ENCODE measurements at regions not wholly inside any gene's neighbourhood (a gene's known extent, or its start where the extent isn't known, plus 50 kb on each side); places are given as distances from the start of the nearest gene placed in this dataset.
"Not testable (repeated sequence)": the region's sequence is repeated elsewhere in the genome, so short reads cannot be mapped to it uniquely, and the experiment has no call there.

DNA sequence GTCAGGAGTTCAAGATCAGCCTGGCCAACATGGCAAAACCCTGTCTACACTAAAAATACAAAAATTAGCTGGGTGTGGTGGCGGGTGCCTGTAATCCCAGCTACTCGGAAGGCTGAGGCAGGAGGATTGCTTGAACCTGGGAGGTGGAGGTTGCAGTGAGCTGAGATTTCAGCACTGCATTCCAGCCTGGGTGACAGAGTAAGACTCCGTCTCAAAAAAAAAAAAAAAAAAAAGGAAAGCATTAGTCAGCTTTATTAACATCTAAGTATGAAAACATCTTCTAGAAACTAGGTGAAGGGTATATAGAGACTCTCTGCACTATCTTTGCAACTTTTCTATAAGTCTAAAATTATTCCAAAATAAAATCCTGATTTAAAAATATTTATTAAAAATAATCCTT lies 152.2 kb downstream of the BLID start:
- not testable (repeated sequence) for TF ChIP-seq CTCF (CRISPR knock-in tag; IDR thresholded peaks at IDR 0.05); MED13 (CRISPR knock-in tag; IDR thresholded peaks at IDR 0.05); ETV5 (CRISPR knock-in tag; IDR thresholded peaks at IDR 0.05; ENCODE audit: borderline replicate concordance); SMAD3 (CRISPR knock-in tag; IDR thresholded peaks at IDR 0.05); STAG1 (CRISPR knock-in tag; IDR thresholded peaks at IDR 0.05)
- TF ChIP-seq, protein P1, sequence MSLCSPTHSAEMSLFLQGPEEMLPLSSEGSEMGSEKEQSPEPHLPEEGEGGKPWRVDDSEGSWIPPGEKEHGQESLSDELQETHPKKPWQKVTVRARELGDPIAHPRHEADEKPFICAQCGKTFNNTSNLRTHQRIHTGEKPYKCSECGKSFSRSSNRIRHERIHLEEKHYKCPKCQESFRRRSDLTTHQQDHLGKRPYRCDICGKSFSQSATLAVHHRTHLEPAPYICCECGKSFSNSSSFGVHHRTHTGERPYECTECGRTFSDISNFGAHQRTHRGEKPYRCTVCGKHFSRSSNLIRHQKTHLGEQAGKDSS (CRISPR knock-in tag; IDR thresholded peaks at IDR 0.05; ENCODE audit: borderline replicate concordance, low read depth) = not testable (repeated sequence)

Data from HepG2 (cell line).